ENCODE measurements at regions not wholly inside any gene's neighbourhood (a gene's known extent, or its start where the extent isn't known, plus 50 kb on each side); places are given as distances from the start of the nearest gene placed in this dataset.

DNA sequence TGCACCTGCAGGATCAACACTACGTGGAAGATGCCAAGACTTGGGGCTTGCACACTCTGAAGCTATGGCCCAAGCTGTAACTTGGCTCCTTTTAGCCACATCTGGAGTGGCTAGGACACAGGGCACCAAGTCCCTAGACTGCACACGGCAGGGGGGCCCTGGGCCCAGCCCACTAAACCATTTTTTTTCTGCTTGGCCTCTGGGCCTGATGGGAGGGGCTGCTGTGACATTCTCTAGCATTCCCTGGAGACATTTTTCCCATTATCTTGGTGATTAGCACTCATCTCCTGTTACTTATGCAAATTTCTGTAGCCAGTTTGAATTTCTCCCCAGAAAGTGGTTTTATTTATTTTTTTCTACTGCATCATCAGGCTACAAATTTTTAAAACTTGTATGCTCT is 1080.7 kb downstream of the LRFN5 start:
- Histone ChIP-seq H3K4me3 (no peak overlapping the region), H3K4me1 (no peaks in the 10 kb centered on the region), H3K27ac (no peak overlapping the region), H3K9me3 (no peaks in the 10 kb centered on the region), H3K27me3 (no peaks in the 10 kb centered on the region), H3K36me3 (no peaks in the 10 kb centered on the region)
- whole genome bisulfite sequencing, 2 donors (ENCODE audit: low coverage in 1 of 2), result 83 to 85% methylated on average over 1 to 2 of the region's 2 CpGs
- ATAC-seq, result no peak
- TF ChIP-seq, protein P1, sequence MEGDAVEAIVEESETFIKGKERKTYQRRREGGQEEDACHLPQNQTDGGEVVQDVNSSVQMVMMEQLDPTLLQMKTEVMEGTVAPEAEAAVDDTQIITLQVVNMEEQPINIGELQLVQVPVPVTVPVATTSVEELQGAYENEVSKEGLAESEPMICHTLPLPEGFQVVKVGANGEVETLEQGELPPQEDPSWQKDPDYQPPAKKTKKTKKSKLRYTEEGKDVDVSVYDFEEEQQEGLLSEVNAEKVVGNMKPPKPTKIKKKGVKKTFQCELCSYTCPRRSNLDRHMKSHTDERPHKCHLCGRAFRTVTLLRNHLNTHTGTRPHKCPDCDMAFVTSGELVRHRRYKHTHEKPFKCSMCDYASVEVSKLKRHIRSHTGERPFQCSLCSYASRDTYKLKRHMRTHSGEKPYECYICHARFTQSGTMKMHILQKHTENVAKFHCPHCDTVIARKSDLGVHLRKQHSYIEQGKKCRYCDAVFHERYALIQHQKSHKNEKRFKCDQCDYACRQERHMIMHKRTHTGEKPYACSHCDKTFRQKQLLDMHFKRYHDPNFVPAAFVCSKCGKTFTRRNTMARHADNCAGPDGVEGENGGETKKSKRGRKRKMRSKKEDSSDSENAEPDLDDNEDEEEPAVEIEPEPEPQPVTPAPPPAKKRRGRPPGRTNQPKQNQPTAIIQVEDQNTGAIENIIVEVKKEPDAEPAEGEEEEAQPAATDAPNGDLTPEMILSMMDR (IDR thresholded peaks at IDR 0.05), result no peak
- TF ChIP-seq POLR2AphosphoS5 (IDR thresholded peaks at IDR 0.05), result no peak
- no peak for TF ChIP-seq EP300 (IDR thresholded peaks at IDR 0.05)
- no peak for TF ChIP-seq POLR2A (IDR thresholded peaks at IDR 0.05)

DNA sequence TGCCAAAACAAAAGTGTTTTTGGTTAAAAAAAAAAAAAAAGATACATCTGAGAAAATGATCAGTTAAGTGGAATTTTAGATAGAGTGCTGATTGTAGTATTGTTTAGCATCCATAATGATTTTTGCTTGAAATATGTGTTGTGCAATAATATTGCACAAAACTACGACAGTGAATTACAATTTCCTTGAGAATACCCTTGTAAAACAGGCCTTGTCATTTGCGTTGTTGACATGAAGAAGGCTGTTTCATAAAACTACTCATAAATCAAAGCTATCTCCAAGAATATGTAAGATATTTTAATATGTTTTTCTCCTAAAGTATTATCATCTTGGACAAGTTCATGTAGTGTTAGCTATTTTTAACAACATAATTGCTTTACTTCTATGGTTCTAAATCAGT is 1077.0 kb downstream of the LRFN5 start:
- H3K36me3 ChIP-seq, result no peaks in the 10 kb centered on the region
- no peaks in the 10 kb centered on the region for H3K4me1 ChIP-seq
- no peak for TF ChIP-seq EP300 (IDR thresholded peaks at IDR 0.05)
- TF ChIP-seq, protein P1 (IDR thresholded peaks at IDR 0.05), result no peak
- no peak for TF ChIP-seq POLR2A (IDR thresholded peaks at IDR 0.05)
- no peak for TF ChIP-seq POLR2AphosphoS5 (IDR thresholded peaks at IDR 0.05)
- H3K4me3 ChIP-seq, result no peak overlapping the region
- no peak overlapping the region for H3K27ac ChIP-seq
- H3K9me3 ChIP-seq, result no peaks in the 10 kb centered on the region
- H3K27me3 ChIP-seq, result no peaks in the 10 kb centered on the region
- 60 to 72% methylated on average over 2 of the region's 2 CpGs for WGBS, 2 donors (ENCODE audit: low coverage in 1 of 2)
- no peak for ATAC-seq

DNA sequence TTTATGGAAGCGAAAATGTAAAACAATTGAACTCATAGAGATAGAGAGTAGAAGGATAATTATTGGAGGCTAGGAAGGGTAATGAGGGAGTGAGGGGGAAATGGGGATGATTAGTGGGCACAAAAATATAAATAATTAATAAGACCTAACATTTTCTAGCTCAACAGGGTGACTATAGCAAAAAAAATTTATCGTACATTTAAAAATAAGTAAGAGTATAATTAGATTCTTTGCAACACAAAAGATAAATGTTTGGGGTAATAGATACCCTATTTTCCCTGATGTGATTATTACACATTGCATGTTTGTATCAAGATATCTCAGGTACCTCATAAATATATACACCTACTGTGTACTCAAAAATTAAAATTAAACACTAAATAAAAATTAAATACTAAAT is 1070.0 kb downstream of the LRFN5 start:
- no peak overlapping the region for H3K27ac ChIP-seq
- no peaks in the 10 kb centered on the region for H3K36me3 ChIP-seq
- no peak overlapping the region for H3K4me3 ChIP-seq
- H3K4me1 ChIP-seq, result no peaks in the 10 kb centered on the region
- TF ChIP-seq POLR2AphosphoS5 (IDR thresholded peaks at IDR 0.05) (no peak), POLR2A (IDR thresholded peaks at IDR 0.05) (no peak), EP300 (IDR thresholded peaks at IDR 0.05) (no peak)
- TF ChIP-seq, protein P1 (IDR thresholded peaks at IDR 0.05), result no peak
- H3K9me3 ChIP-seq, result no peaks in the 10 kb centered on the region
- no peaks in the 10 kb centered on the region for H3K27me3 ChIP-seq
- 96 to 100% methylated on average over 2 of the region's 2 CpGs for WGBS, 2 donors (ENCODE audit: low coverage in 1 of 2)
- no peak for ATAC-seq

DNA sequence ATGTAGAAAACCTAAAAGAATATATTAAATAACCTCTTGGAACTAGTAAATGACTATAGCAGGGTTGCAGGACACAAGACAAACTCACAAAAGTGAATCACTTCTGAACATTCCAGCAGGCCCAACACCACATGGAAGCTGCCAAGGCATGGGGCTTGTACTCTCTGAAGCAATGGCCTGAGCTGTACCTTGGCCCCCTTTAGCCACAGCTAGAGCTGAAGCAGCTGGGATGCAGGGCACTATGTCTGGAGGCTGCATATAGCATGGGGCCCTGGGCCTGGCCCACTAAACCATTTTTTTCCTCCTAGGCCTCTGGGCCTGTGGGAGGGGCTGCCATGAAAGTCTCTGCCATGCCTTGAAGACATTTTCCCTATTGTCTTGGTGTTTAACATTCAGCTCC is 1067.3 kb downstream of the LRFN5 start:
- ATAC-seq, result no peak
- Histone ChIP-seq H3K27ac (no peak overlapping the region), H3K27me3 (no peaks in the 10 kb centered on the region), H3K4me3 (no peak overlapping the region), H3K9me3 (no peaks in the 10 kb centered on the region), H3K36me3 (no peaks in the 10 kb centered on the region), H3K4me1 (no peaks in the 10 kb centered on the region)
- TF ChIP-seq, protein P1 (IDR thresholded peaks at IDR 0.05), result no peak
- TF ChIP-seq EP300 (IDR thresholded peaks at IDR 0.05), result no peak
- TF ChIP-seq POLR2AphosphoS5 (IDR thresholded peaks at IDR 0.05), result no peak
- no peak for TF ChIP-seq POLR2A (IDR thresholded peaks at IDR 0.05)

DNA sequence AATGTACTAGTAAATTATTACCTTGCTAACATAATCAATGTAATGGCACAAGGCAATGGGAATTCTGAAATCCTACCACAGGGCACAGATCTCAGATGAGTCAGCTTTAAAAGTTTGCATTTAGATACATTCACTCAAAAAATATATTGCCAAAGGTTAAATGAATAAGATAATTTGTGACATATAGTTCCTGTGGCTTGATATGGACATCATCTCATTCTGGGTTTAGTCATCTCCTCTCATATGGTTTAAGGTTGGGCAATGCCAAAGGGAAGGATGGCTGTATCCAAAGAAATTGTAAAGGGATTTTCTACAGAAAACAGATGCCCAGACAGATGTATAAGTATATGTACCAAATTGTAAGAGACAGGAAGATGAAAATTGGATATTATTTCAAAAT is 1065.0 kb downstream of the LRFN5 start:
- no peaks in the 10 kb centered on the region for H3K4me1 ChIP-seq
- no peak for ATAC-seq
- no peak overlapping the region for H3K27ac ChIP-seq
- no peaks in the 10 kb centered on the region for H3K36me3 ChIP-seq
- no peak for TF ChIP-seq EP300 (IDR thresholded peaks at IDR 0.05)
- TF ChIP-seq, protein P1 (IDR thresholded peaks at IDR 0.05), result no peak
- no peak for TF ChIP-seq POLR2AphosphoS5 (IDR thresholded peaks at IDR 0.05)
- no peak for TF ChIP-seq POLR2A (IDR thresholded peaks at IDR 0.05)
- no peaks in the 10 kb centered on the region for H3K9me3 ChIP-seq
- no peak overlapping the region for H3K4me3 ChIP-seq
- no peaks in the 10 kb centered on the region for H3K27me3 ChIP-seq

Data from gastroesophageal sphincter (tissue), 4 donors.